ENCODE measurements at regions not wholly inside any gene's neighbourhood (a gene's known extent, or its start where the extent isn't known, plus 50 kb on each side); places are given as distances from the start of the nearest gene placed in this dataset.

DNA sequence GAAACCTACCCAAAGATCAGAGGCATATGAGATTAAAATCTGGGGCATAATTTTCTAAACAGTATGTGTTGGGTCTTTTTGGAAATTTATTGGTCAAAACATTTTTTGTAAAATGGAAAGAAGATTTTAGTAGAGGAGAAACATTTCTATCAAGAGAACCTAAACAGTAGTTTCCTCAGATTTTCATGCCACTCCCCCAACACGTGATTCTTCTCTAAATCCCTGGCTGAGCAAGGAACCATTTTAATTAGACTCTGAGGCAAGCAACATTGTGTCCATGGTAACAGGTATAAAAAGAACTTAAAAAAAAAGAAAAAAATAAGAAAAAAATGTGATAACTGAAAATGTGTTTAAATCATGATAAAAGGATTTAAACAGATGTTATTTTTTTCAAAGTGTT lies 1105.2 kb upstream of the ZEB2 start:
- TF ChIP-seq, protein P1, sequence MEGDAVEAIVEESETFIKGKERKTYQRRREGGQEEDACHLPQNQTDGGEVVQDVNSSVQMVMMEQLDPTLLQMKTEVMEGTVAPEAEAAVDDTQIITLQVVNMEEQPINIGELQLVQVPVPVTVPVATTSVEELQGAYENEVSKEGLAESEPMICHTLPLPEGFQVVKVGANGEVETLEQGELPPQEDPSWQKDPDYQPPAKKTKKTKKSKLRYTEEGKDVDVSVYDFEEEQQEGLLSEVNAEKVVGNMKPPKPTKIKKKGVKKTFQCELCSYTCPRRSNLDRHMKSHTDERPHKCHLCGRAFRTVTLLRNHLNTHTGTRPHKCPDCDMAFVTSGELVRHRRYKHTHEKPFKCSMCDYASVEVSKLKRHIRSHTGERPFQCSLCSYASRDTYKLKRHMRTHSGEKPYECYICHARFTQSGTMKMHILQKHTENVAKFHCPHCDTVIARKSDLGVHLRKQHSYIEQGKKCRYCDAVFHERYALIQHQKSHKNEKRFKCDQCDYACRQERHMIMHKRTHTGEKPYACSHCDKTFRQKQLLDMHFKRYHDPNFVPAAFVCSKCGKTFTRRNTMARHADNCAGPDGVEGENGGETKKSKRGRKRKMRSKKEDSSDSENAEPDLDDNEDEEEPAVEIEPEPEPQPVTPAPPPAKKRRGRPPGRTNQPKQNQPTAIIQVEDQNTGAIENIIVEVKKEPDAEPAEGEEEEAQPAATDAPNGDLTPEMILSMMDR (IDR thresholded peaks at IDR 0.05; ENCODE audit: low read depth, low read length, missing control alignments) = no peak
- no peaks in the 10 kb centered on the region for H3K36me3 ChIP-seq (replicated peaks)
- no peak for DNase-seq
- in situ Hi-C loops (cut with HindIII; ENCODE audit: low pct_ligation_motif_present, low sequenced_read_pairs) = no loop called here
- no peak overlapping the region for H3K27ac ChIP-seq
- no peaks in the 10 kb centered on the region for H3K27me3 ChIP-seq (replicated peaks)
- H3K4me3 ChIP-seq (ENCODE audit: low read depth, low read length) = no peak overlapping the region

DNA sequence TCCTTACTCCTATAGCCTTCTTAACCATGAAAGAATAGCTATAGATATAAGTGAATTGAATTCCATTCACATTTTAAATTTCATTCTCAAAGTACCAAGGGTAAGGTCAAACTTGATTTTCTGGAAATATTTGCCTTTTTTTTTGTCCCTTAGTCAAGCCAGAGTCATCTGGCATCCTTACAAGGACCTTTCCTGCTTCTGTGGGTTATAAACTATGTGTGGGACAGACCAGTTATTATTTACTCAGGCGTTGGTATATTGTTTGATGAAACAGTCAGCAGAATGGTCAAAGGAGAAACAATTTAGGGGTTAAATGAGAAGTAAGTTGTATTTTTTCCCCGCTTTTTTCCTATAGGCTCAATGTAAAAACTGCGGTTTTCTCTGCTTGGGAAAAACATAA lies 1103.2 kb upstream of the ZEB2 start:
- no peaks in the 10 kb centered on the region for H3K27me3 ChIP-seq (replicated peaks)
- in situ Hi-C loops (cut with HindIII; ENCODE audit: low pct_ligation_motif_present, low sequenced_read_pairs) = no loop called here
- peak; percentile 50 for DNase-seq
- H3K4me3 ChIP-seq (ENCODE audit: low read depth, low read length) = no peak overlapping the region
- H3K36me3 ChIP-seq (replicated peaks) = no peaks in the 10 kb centered on the region
- TF ChIP-seq, protein P1 (IDR thresholded peaks at IDR 0.05; ENCODE audit: low read depth, low read length, missing control alignments) = no peak
- H3K27ac ChIP-seq = no peak overlapping the region

DNA sequence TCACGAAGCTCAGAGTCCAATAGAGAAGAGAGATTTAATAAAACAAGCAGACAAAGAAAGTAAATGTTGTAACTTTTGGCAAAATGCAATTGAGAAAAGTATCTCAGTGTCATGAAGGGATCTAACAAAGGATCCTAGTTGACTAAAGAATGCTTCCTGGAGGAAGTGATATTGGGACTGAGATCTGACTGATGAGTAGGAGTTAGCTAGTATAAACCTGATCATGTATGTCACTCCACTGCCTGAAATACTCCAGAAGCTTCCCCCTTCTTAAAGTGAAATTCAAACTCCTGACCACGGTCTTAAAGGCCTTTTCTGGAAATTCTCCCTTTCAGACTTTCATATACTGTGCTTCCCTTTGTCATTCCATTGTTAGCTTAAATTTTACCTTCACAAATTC lies 1102.4 kb upstream of the ZEB2 start:
- no peak for DNase-seq
- Histone ChIP-seq H3K36me3 (replicated peaks) (no peaks in the 10 kb centered on the region), H3K27me3 (replicated peaks) (no peaks in the 10 kb centered on the region), H3K27ac (no peak overlapping the region), H3K4me3 (ENCODE audit: low read depth, low read length) (no peak overlapping the region)
- in situ Hi-C loops (cut with HindIII; ENCODE audit: low pct_ligation_motif_present, low sequenced_read_pairs) = no loop called here
- TF ChIP-seq, protein P1 (IDR thresholded peaks at IDR 0.05; ENCODE audit: low read depth, low read length, missing control alignments) = no peak

DNA sequence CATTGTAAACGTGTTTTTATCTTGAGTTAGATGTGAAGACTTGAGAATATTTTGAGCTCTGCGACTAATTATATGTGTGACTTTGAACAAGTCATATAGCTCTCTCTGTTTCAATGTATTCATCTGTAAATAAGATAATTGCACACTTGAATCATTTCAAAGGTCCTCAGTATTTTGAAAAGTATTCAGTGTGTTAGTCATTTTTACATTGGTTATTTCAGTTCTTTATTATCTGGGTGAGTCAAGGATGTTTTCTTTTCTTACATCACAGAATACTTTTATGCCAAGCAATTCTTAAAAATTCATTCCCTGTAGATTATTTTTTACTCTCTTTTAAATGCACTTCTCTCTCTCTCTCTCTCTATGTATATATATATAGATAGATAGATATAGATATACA lies 1098.0 kb upstream of the ZEB2 start:
- TF ChIP-seq, protein P1 (IDR thresholded peaks at IDR 0.05; ENCODE audit: low read depth, low read length, missing control alignments) = no peak
- no peaks in the 10 kb centered on the region for H3K36me3 ChIP-seq (replicated peaks)
- H3K4me3 ChIP-seq (ENCODE audit: low read depth, low read length) = no peak overlapping the region
- in situ Hi-C loops (cut with HindIII; ENCODE audit: low pct_ligation_motif_present, low sequenced_read_pairs) = no loop called here
- H3K27me3 ChIP-seq (replicated peaks) = no peaks in the 10 kb centered on the region
- H3K27ac ChIP-seq = no peak overlapping the region
- DNase-seq = no peak

DNA sequence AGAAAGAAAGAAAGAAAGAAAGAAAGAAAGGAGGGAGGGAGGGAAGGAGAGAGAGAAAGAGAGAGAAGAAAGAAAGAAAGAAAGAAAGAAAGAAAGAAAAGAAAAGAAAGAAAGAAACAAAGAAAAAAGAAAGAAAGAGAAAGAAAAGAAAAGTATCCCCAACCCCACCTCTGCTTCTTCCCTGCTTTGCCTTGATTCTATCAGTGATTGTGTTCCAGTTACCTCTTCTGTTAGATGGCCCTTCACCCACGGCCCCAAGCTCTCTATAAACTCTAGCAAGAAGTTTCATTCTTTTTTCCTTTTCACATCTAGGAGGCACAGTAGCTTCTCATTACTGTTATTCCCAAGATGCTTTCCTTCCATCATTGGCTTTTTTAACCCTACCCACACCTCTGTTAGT lies 1097.5 kb upstream of the ZEB2 start:
- Histone ChIP-seq H3K36me3 (replicated peaks) (no peaks in the 10 kb centered on the region), H3K27me3 (replicated peaks) (no peaks in the 10 kb centered on the region), H3K4me3 (ENCODE audit: low read depth, low read length) (no peak overlapping the region), H3K27ac (no peak overlapping the region)
- DNase-seq = no peak
- TF ChIP-seq, protein P1 (IDR thresholded peaks at IDR 0.05; ENCODE audit: low read depth, low read length, missing control alignments) = no peak
- in situ Hi-C loops (cut with HindIII; ENCODE audit: low pct_ligation_motif_present, low sequenced_read_pairs) = no loop called here

DNA sequence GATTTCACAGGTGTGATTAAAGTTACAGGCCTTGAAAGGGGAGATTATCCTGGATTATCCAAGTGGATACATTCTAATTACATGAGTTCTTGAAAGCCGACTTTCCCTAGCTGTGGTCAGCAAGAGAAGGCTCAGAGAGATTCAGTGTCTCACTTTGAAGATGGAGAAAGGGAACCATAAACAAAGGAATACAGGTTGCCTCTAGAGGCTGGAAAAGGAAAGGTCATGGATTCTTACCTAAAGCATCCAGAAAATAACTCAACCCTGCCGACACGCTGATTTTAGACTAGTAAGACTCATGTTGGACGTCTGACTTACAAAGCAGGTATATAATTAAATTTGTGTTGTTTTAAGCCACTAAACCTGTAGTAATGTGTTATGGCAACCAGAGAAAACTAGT lies 1095.7 kb upstream of the ZEB2 start:
- Histone ChIP-seq H3K27ac (no peak overlapping the region), H3K27me3 (replicated peaks) (no peaks in the 10 kb centered on the region), H3K4me3 (ENCODE audit: low read depth, low read length) (no peak overlapping the region), H3K36me3 (replicated peaks) (no peaks in the 10 kb centered on the region)
- TF ChIP-seq, protein P1 (IDR thresholded peaks at IDR 0.05; ENCODE audit: low read depth, low read length, missing control alignments) = no peak
- DNase-seq = no peak
- in situ Hi-C loops (cut with HindIII; ENCODE audit: low pct_ligation_motif_present, low sequenced_read_pairs) = no loop called here
